Aorta (tissue), 5 donors: ENCODE measurements at regions not wholly inside any gene's neighbourhood (a gene's known extent, or its start where the extent isn't known, plus 50 kb on each side); places are given as distances from the start of the nearest gene placed in this dataset.

Experiments used
- ATAC-seq: fragments of 200-7000 bp; cut with Tn5 transposase; one replicate; pipeline ENCODE4 v1.9.1; 2022; ENCODE audit warnings: moderate library complexity; ENCODE audit not compliant: low FRiP score
- DNase-seq, 2 donors: peaks; one replicate each; pipeline ENCODE4 v3.0.0-alpha.2; 2020
- H3K27ac ChIP-seq, 2 donors: one replicate each; pipeline ENCODE4 v1.5.1; 2013; ENCODE audit warnings: low read length in 2 of 2, mild to moderate bottlenecking in 2 of 2, moderate library complexity in 2 of 2, control low read depth in 1 of 2, inconsistent platforms in 1 of 2, low read depth in 1 of 2
- H3K27me3 ChIP-seq, 2 donors: one replicate each; pipeline ENCODE4 v1.6.1; 2013; ENCODE audit warnings: control low read depth in 1 of 2, low read length in 1 of 2, mild to moderate bottlenecking in 1 of 2, moderate library complexity in 1 of 2; ENCODE audit not compliant: insufficient read depth in 2 of 2, control insufficient read depth in 1 of 2
- H3K36me3 ChIP-seq, 2 donors: one replicate each; pipeline ENCODE4 v1.6.1; 2013; ENCODE audit warnings: control low read depth in 1 of 2, low read length in 1 of 2, mild to moderate bottlenecking in 1 of 2; ENCODE audit not compliant: insufficient read depth in 2 of 2, control insufficient read depth in 1 of 2
- H3K4me1 ChIP-seq, 2 donors: one replicate each; pipeline ENCODE4 v1.6.1; 2013; ENCODE audit warnings: low read length in 2 of 2, control low read depth in 1 of 2, mild to moderate bottlenecking in 1 of 2, moderate library complexity in 1 of 2; ENCODE audit not compliant: insufficient read depth in 2 of 2, control insufficient read depth in 1 of 2
- H3K4me3 ChIP-seq, 2 donors: one replicate each; pipeline ENCODE4 v1.5.1; 2013; ENCODE audit warnings: low read length in 2 of 2, control low read depth in 1 of 2, mild to moderate bottlenecking in 1 of 2
- H3K9me3 ChIP-seq: one replicate; pipeline ENCODE4 v1.6.1; 2013; ENCODE audit warnings: mild to moderate bottlenecking, low read length; ENCODE audit not compliant: control insufficient read depth
- WGBS, 2 donors: extraction: QIAGEN DNeasy Blood & Tissue Kit; methylation state at CpG; one replicate each; pipeline ENCODE4 v1.1.7; 2013; 5-methylcytosine and 5-hydroxymethylcytosine counted together
- intact Hi-C, 2 donors: fragments of 100-400 bp; cut with DNase I; formaldehyde crosslinking; loops; one replicate each; pipeline versions ENCODE4 v1.14.2 to v1.15.0; 2022
- donor health status: healthy with polysubstance abuse.
- donor health status: Bipolar disorder and iron deficiency.
- donor health status: DM: no; HTN: no; CAD: no.
- donor health status: DM: no; HTN: no; CAD: no.
- donor health status: DM: yes; HTN: yes; CAD: no.

DNA sequence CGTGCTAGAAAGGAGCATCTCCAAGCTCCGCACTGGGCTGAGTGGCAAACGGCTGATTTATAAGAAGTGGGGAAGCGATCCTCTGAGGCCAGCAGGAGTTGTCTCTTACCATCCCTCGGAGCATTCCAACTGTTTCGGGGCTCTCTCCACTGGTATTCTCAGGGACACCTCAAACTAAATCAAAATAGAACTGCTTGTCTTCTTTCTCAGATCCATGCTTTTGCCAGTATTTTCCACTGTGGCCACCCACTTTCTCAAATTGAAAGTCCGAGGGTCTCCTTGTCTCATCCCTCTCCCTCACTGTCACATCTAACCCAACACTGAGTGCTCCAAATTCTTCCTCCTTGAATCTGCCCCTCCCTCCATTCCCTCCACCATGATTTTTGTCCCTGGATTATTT lies 83.2 kb upstream of the LEP start:
- Histone ChIP-seq H3K27me3 (peaks cover 0 to 2% of the 10 kb centered on the region in 2 donors), H3K9me3 (no peaks in the 10 kb centered on the region), H3K27ac (no peak overlapping the region), H3K4me3 (no peak overlapping the region), H3K4me1 (no peaks in the 10 kb centered on the region), H3K36me3 (no peaks in the 10 kb centered on the region)
- WGBS, 2 donors = 59 to 68% methylated on average over 7 of the region's 7 CpGs
- ATAC-seq = no peak
- no peak for DNase-seq
- intact Hi-C loops = no loop called here

DNA sequence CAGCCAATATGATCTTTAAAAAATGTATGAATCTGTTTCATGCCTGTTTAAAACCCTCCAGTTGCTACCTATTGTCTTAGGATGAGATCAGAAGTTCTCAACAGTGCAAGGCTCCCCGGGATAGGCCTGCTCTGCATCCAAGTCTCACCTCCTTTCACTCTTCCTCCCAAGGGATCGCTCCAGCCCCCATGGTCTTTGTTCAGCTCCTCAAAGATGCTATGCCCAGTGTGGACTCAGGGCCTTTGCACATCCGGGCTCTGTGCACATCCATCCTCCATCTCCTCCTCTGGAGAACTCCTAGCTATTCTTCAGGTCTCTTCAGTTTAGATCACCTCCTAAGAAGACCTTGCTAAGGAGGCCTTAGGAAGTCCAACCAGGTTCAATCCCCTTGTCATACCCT lies 82.7 kb upstream of the LEP start:
- WGBS, 2 donors = 90 to 91% methylated on average over 3 of the region's 3 CpGs
- Histone ChIP-seq H3K27me3 (peaks cover 0 to 2% of the 10 kb centered on the region in 2 donors), H3K36me3 (no peaks in the 10 kb centered on the region), H3K9me3 (no peaks in the 10 kb centered on the region), H3K4me3 (no peak overlapping the region), H3K27ac (no peak overlapping the region), H3K4me1 (no peaks in the 10 kb centered on the region)
- intact Hi-C loops = no loop called here
- DNase-seq (no peak), ATAC-seq (no peak)

DNA sequence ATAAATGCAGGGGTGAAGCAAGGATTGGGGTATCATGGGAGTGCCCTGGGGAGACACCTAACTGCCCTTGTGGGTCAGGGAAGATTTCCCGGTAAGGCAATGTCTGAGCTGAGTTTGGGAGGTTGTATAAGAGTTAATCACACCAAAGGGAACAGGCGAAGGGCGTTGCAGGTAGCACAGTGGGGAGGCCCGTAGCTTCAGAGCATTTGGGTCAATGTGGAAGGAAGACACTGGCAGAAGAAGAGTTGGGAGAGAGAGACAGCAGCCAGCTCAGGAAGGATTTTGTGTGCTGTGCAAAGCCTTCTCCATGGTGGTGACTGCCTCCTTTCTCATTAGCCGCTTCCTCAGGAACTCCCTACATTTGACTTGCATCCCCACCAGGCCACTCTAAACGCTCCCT lies 80.8 kb upstream of the LEP start:
- no peaks in the 10 kb centered on the region for H3K9me3 ChIP-seq
- WGBS, 2 donors = 71 to 73% methylated on average over 6 of the region's 6 CpGs
- DNase-seq (no peak), ATAC-seq (no peak)
- no peak overlapping the region for H3K27ac ChIP-seq
- H3K27me3 ChIP-seq = peaks cover 0 to 2% of the 10 kb centered on the region in 2 donors
- intact Hi-C loops = no loop called here
- H3K36me3 ChIP-seq = no peaks in the 10 kb centered on the region
- no peak overlapping the region for H3K4me3 ChIP-seq
- H3K4me1 ChIP-seq = no peaks in the 10 kb centered on the region

DNA sequence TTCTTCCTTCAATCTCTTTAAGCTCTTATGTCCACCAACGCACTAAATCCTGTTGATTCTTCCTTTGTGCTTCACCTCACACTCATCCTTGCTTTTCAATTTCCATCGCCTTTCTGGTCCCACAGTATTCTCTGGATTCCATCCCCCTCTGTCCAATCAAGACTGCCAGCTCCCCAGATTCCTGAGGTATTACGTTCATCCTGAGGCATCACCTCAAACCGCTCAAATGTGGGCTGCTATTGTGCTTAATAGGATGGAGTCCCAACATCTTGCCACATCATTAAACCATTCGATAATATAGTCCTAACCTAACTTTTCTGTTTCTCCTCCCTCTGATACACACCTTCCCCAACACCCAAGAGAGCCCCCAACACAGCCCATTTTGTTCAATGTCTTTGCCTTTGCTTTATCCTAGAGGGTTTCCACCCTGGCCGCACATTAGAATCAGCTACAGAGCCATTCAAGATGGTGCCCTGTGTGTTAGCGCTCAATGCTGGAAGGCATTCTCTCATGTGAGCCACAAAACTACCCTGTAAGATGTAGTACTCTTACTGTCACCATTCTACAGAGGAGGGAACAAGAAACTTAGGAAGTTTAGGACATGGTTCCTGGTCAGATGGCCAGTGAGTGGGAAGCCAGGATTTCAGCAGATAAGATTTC lies 79.5 kb upstream of the LEP start:
- H3K4me1 ChIP-seq = no peaks in the 10 kb centered on the region
- no peaks in the 10 kb centered on the region for H3K9me3 ChIP-seq
- peaks cover 0 to 2% of the 10 kb centered on the region in 2 donors for H3K27me3 ChIP-seq
- 88 to 90% methylated on average over 7 of the region's 7 CpGs for WGBS, 2 donors
- intact Hi-C loops = no loop called here
- no peak for ATAC-seq
- DNase-seq = no peak
- H3K36me3 ChIP-seq = no peaks in the 10 kb centered on the region
- no peak overlapping the region for H3K27ac ChIP-seq
- no peak overlapping the region for H3K4me3 ChIP-seq

DNA sequence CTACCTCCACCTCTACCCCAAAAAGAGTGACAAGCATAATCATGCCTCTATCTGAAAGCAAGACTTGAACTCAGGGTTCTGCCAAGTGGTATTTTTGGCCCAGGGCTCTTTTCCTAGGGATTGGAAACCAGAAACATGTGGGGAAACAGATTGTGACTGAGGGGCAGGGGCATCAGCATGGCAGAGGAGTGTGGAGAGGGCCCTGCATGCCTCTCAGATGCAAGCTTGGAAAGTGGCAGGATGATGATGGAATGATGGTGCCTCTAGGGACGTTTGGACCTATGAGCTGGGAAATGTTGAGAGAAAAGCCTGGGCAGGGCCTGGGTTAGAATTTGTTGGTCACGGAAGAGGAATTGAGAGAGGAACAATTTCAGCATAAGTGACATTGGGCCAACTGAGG lies 78.4 kb upstream of the LEP start:
- H3K9me3 ChIP-seq = no peaks in the 10 kb centered on the region
- no peak overlapping the region for H3K27ac ChIP-seq
- no peaks in the 10 kb centered on the region for H3K36me3 ChIP-seq
- no peaks in the 10 kb centered on the region for H3K4me1 ChIP-seq
- WGBS, 2 donors = 55 to 71% methylated on average over 2 of the region's 2 CpGs
- ATAC-seq (no peak), DNase-seq (no peak)
- H3K4me3 ChIP-seq = no peak overlapping the region
- intact Hi-C loops = no loop called here
- peaks cover 0 to 2% of the 10 kb centered on the region in 2 donors for H3K27me3 ChIP-seq

DNA sequence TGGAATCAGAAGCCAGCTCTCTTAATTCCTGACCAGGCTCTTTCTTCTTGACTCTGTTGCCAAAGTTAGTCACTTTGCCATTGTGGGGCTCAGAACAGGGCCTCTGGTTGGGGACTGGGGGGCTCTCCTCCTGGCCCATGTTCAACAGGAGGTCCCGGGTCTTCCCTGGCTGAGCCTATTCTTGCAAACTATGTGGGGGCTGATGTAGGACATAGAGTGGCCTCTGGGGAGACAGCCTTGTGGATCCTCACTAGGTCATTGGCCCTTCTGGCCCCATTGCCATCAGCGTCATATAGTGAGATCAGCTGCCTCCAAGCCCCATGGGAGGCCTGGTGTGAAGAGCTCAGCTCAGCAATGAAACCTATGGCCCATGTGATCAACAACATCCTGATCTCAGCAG lies 77.6 kb upstream of the LEP start:
- 87 to 91% methylated on average over 2 of the region's 2 CpGs for WGBS, 2 donors
- DNase-seq = no peak
- H3K27me3 ChIP-seq = peaks cover 0 to 2% of the 10 kb centered on the region in 2 donors
- no peaks in the 10 kb centered on the region for H3K36me3 ChIP-seq
- H3K27ac ChIP-seq = no peak overlapping the region
- intact Hi-C loops = no loop called here
- H3K4me3 ChIP-seq = no peak overlapping the region
- H3K4me1 ChIP-seq = no peaks in the 10 kb centered on the region
- no peaks in the 10 kb centered on the region for H3K9me3 ChIP-seq
- ATAC-seq = no peak

DNA sequence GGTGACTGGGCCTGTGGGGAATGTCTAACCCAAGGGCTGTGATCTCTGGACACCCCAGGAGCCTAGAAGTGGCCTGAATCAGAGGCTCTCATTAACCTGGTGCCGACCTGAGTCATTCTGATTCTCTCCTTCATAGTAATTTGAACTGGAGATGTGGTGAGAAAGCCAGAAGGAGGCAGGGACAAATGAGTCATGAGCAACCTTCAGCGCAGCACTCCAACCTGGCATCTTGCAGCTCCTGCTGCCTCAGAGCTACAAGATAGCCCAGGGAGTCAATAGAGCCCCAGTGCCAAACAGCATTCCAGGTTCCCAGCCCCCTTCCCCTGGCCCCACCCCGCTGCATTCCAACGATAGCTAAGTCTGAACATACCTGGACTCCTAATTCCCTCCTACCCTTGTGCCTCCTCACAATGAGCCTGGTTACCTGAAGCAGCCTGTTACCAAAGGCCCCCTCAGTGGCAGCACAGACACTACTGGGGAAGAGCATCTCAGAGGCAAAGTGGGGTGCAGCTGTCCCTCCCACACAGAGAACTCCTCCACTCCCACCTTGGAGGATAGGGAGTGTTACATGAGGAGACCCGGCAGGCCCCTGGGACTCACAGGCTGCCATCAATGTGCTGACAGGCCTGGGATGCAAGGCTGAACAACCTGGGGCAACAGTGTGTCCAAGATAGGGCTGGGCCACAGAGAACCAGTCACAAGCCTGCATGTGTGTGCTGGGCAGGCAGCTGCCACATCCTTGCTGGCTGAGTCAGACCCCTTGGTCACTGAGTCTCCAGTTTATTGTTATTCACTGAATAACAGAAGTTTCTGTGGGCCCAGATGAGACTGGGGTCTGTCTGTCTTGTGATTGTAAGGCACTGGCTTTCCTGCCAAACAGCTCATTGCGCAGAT lies 76.8 kb upstream of the LEP start:
- ATAC-seq (no peak), DNase-seq (no peak)
- WGBS, 2 donors = 73% methylated on average over 6 of the region's 6 CpGs
- peaks cover 0 to 2% of the 10 kb centered on the region in 2 donors for H3K27me3 ChIP-seq
- H3K27ac ChIP-seq = no peak overlapping the region
- no peaks in the 10 kb centered on the region for H3K36me3 ChIP-seq
- intact Hi-C loops = no loop called here
- no peak overlapping the region for H3K4me3 ChIP-seq
- H3K4me1 ChIP-seq = no peaks in the 10 kb centered on the region
- no peaks in the 10 kb centered on the region for H3K9me3 ChIP-seq

DNA sequence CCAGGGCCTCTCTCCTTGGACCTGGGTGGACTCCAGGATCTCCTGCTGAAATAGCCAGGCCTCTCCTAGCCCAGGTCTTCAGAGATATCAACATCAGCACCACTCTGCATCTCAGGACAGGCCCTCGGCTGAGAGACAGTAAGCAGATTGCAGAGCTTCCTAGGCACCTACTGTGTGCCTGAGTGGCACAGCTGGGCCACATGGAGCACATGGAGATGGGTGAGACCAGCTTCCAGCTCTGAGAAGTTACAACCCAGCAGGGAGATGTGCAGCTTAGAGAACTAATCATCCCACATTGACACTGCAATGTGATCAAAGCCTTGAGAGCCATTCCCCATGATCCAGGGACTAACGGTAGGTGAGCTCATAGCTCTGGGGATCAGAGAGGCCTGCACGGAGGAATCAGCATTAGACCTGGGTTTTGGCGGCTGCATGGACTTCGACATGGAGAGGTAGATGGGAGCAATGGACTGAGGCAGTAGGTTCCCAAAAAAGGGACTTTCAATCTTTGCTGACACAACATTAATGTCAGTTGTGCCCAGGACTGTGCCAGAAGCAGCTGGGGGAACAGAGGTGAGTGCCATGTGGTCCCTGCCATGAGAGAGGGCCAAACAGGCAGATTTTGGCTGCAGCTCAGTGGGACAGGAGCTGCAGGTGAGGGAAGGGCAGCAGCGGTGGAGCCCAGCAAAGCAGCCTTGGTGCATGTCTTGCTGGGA lies 76.0 kb upstream of the LEP start:
- WGBS, 2 donors = 80 to 82% methylated on average over 6 of the region's 6 CpGs
- Histone ChIP-seq H3K4me1 (no peaks in the 10 kb centered on the region), H3K27ac (no peak overlapping the region), H3K27me3 (peaks cover 0 to 2% of the 10 kb centered on the region in 2 donors), H3K4me3 (no peak overlapping the region), H3K9me3 (no peaks in the 10 kb centered on the region), H3K36me3 (no peaks in the 10 kb centered on the region)
- DNase-seq (no peak), ATAC-seq (no peak)
- intact Hi-C loops = no loop called here
